ENCODE measurements at regions not wholly inside any gene's neighbourhood (a gene's known extent, or its start where the extent isn't known, plus 50 kb on each side); places are given as distances from the start of the nearest gene placed in this dataset.

DNA sequence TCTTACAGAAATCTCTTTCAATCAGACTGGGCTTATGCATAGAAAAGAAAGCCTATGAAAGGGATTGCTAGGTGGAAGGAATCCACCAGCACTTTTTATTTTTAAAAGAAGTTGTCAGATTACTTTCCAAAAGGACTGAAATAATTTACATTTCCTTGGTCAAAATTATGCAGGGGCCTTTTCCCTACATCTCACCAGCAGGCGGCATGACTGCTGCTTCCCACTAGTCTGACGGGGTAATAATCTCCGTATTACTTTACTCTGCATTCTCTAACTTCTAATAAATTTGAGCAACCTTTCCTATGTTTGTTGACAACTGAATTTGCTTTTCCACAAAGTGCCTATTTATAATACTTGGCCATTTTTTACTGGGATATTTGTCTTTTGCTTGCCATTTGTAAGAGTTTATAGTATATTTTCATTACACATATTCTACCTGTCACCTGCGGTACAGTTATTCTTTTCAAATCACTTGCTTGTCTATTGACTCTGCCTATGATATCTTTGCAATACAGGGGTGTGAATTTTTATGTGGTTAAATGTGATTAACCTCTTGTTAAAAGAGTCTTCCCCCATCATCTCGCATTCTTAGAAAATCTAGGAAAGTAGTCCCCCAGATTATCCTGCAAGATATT is 51.9 kb upstream of the USP47 start:
- peak; percentile 31 for DNase-seq (ENCODE audit: low read depth)
- TF ChIP-seq, protein P1, sequence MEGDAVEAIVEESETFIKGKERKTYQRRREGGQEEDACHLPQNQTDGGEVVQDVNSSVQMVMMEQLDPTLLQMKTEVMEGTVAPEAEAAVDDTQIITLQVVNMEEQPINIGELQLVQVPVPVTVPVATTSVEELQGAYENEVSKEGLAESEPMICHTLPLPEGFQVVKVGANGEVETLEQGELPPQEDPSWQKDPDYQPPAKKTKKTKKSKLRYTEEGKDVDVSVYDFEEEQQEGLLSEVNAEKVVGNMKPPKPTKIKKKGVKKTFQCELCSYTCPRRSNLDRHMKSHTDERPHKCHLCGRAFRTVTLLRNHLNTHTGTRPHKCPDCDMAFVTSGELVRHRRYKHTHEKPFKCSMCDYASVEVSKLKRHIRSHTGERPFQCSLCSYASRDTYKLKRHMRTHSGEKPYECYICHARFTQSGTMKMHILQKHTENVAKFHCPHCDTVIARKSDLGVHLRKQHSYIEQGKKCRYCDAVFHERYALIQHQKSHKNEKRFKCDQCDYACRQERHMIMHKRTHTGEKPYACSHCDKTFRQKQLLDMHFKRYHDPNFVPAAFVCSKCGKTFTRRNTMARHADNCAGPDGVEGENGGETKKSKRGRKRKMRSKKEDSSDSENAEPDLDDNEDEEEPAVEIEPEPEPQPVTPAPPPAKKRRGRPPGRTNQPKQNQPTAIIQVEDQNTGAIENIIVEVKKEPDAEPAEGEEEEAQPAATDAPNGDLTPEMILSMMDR (IDR thresholded peaks at IDR 0.05; ENCODE audit: insufficient read depth, low read length) = peak; percentile 79
- no peak overlapping the region for H3K4me3 ChIP-seq (ENCODE audit: low read depth, low read length)

DNA sequence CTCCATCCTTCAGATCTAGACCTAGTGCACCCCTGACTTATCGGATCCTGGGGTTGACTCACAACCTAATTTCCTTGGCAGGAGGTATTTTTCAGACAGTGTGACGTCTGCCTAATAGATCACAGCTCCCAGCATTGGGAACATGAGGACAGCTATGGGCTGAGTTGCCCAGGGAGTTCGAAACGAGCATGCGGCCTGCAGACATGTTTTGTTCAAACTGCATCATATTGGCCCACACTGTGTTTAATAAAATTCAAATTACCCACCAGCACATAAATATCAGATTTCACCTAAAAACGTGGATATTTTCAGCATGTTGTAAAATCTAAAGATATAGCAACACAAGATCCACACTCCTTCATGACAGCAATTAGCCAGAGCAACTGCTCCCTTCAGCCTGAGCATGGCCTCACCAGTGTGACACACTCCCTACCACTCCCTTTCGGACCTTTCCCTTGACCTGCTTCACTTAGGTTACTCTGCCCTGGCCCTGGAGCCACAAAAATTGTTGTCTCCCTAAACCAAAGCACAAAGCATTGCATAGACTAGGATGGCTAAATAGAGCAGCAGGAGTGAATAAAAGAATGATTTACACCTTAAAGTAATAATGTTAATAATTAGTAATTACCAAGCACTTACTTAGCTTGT is 53.6 kb upstream of the USP47 start:
- no peak for DNase-seq (ENCODE audit: low read depth)
- no peak overlapping the region for H3K4me3 ChIP-seq (ENCODE audit: low read depth, low read length)
- TF ChIP-seq, protein P1 (IDR thresholded peaks at IDR 0.05; ENCODE audit: insufficient read depth, low read length) = no peak

DNA sequence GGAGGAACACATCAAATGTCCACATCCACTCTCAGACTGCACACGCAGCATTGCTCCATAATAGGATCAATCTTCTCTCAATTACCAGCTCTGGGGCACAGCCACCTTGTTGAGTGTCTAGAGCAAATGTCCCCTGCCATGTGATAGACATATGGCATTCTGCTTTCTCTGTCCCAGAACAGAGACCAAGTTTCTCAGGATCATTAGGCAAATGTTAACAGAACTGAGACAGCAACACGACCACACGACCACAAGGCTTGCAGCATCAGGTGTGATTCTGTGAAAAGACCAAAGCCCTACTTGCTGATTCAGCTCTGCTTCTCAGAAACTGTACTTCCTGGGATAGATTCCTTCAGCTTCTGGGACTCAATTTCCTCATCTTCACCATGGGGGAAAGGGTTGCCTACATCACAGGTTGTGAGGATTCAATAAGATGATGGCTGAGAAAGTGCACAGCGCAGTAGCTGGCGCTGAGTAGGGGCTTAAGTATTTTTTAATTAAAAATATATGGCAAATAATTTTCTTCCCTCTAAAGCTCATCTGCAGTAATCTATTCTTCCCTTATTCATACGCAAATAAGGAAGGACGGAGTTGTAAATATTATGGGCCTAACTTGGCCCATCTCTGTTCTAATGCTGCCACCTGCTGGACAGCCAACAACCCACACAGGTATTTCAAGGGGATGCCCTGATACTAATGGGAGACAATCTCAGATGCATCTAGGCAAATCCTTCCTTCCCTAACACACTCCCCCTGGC is 54.3 kb upstream of the USP47 start:
- H3K4me3 ChIP-seq (ENCODE audit: low read depth, low read length) = no peak overlapping the region
- DNase-seq (ENCODE audit: low read depth) = peak; percentile 78
- TF ChIP-seq, protein P1 (IDR thresholded peaks at IDR 0.05; ENCODE audit: insufficient read depth, low read length) = peak; percentile 78

DNA sequence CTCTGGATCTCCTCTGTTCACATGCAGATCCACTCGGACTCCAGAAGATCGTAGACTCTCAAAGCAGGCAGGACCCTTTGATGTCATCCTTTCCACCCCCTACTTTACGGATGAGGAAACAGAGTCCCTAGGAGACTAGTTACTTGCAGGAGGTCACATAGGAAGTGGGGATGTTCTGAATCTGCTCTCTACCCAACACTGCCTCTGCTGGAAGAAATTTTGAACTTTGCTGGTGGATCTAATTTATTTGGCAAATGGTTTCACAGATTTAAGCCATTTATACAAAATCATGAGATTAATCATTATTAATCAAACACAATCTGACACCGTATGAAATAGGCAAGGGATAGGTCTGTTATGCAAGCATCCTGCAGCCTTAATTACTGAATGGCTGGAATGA is 55.0 kb upstream of the USP47 start:
- TF ChIP-seq, protein P1 (IDR thresholded peaks at IDR 0.05; ENCODE audit: insufficient read depth, low read length) = peak; percentile 68
- no peak overlapping the region for H3K4me3 ChIP-seq (ENCODE audit: low read depth, low read length)
- DNase-seq (ENCODE audit: low read depth) = peak; percentile 43

DNA sequence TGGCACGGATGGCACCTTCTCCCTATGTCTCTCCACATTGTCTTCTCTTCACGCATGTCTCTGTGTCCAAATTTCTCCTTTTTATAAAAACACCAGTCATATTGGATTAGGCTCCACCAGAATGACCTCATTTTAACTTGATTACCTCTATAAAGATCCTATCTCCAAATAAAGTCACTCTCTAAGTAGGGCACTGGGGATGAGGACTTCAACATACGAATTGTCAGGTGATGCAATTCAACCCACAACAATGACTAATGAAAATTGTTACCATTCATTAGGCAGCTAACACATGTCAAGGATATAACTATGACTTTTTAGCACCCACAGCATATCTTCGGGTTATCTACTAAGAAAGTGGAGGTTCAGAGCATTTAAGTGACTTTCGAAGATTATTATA is 55.5 kb upstream of the USP47 start:
- no peak for DNase-seq (ENCODE audit: low read depth)
- TF ChIP-seq, protein P1 (IDR thresholded peaks at IDR 0.05; ENCODE audit: insufficient read depth, low read length) = no peak
- H3K4me3 ChIP-seq (ENCODE audit: low read depth, low read length) = no peak overlapping the region

DNA sequence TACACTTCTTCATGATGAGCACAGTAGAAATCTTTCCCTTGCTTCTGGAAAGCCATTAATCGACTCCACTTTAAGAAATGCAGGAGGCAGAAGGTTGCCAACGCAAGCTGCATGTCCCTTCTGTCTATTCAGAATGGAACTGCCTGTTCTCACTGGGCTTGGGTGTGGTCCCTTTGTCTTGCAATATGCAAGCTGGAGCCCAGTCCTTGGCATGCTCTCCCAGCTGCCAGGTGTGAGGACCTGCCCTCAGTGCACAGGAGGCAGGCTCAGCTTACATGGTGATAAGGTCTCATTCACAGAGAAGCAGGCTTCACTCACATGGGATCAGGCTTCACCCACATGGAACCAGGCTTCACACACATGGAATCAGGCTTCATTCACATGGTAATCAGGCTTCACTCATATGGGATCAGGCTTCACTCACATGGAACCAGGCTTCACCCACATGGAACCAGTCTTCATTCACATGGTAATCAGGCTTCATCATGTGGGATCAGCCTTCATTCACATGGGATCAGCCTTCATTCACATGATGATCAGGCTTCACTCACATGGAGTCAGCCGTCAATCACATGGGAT is 59.2 kb upstream of the USP47 start:
- DNase-seq (ENCODE audit: low read depth) = no peak
- TF ChIP-seq, protein P1 (IDR thresholded peaks at IDR 0.05; ENCODE audit: insufficient read depth, low read length) = no peak
- H3K4me3 ChIP-seq (ENCODE audit: low read depth, low read length) = no peak overlapping the region
